PC-3 (cell line): ENCODE measurements at regions not wholly inside any gene's neighbourhood (a gene's known extent, or its start where the extent isn't known, plus 50 kb on each side); places are given as distances from the start of the nearest gene placed in this dataset.

ENCODE experiments used
- EZH2 ChIP-seq: fragments of 300-600 bp; sonication (generic); IDR thresholded peaks from one replicate; pipeline ENCODE4 v1.6.1; 2017; ENCODE audit warnings: antibody characterized with exemption, mild to moderate bottlenecking, low read length; ENCODE audit not compliant: unreplicated experiment
- EZH2phosphoT487 ChIP-seq: fragments of 300-600 bp; sonication (generic); IDR thresholded peaks from 2 replicates; pipeline ENCODE4 v1.6.1; 2018; ENCODE audit warnings: mild to moderate bottlenecking, antibody characterized with exemption, low read length, borderline replicate concordance
- TF ChIP-seq, protein P1 (sequence below): fragments of 300-600 bp; sonication (generic); conservative IDR thresholded peaks from 2 replicates; pipeline ENCODE4 v1.5.1; 2017; ENCODE audit warnings: antibody characterized with exemption, low read depth, mild to moderate bottlenecking, low read length

DNA sequence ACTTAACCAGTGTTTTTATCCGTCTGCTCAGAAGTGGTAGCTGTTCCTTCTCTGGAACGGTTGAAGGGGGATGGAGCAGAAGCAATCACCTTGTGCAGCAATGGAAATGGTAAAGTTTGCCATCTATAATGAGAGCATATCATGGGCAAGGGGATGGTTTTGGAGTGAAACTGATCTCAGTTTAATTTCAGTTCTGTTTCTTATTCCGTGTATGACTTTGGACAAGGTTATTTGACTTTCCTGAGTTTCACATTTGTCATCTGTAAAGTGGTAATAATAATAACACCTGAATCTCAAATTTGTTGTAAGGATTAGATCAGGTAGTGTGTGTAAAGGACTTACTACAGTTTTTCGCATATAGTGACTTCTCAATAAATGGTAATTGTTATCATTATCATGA, 106.1 kb downstream of the PCSK1 start:
- TF ChIP-seq, protein P1, sequence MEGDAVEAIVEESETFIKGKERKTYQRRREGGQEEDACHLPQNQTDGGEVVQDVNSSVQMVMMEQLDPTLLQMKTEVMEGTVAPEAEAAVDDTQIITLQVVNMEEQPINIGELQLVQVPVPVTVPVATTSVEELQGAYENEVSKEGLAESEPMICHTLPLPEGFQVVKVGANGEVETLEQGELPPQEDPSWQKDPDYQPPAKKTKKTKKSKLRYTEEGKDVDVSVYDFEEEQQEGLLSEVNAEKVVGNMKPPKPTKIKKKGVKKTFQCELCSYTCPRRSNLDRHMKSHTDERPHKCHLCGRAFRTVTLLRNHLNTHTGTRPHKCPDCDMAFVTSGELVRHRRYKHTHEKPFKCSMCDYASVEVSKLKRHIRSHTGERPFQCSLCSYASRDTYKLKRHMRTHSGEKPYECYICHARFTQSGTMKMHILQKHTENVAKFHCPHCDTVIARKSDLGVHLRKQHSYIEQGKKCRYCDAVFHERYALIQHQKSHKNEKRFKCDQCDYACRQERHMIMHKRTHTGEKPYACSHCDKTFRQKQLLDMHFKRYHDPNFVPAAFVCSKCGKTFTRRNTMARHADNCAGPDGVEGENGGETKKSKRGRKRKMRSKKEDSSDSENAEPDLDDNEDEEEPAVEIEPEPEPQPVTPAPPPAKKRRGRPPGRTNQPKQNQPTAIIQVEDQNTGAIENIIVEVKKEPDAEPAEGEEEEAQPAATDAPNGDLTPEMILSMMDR: no peak
- TF ChIP-seq EZH2 (no peak), EZH2phosphoT487 (no peak)
